RWPE2 (cell line): ENCODE measurements at regions not wholly inside any gene's neighbourhood (a gene's known extent, or its start where the extent isn't known, plus 50 kb on each side); places are given as distances from the start of the nearest gene placed in this dataset.

ENCODE experiments used
- ATAC-seq: fragments of 200-7000 bp; cut with Tn5 transposase; 3 replicates; pipeline ENCODE4 v1.9.1; 2021; ENCODE audit warnings: low read depth
- DNase-seq: peaks from one replicate; pipeline ENCODE4 v3.0.0-alpha.2; 2020; ENCODE audit warnings: low spot score
- H3K27ac ChIP-seq: fragments of 450-650 bp; 2 replicates; pipeline ENCODE4 v1.5.1; 2017; ENCODE audit warnings: mild to moderate bottlenecking; ENCODE audit not compliant: poor library complexity, severe bottlenecking
- H3K27me3 ChIP-seq: fragments of 250-450 bp; sonication (Bioruptor Pico); 2 replicates; pipeline ENCODE4 v1.5.1; 2021; ENCODE audit warnings: mild to moderate bottlenecking, moderate library complexity; ENCODE audit not compliant: insufficient read depth, poor library complexity, severe bottlenecking
- H3K36me3 ChIP-seq: fragments of 250-450 bp; sonication (Bioruptor Pico); 2 replicates; pipeline ENCODE4 v1.5.1; 2020; ENCODE audit warnings: low read depth, mild to moderate bottlenecking, moderate library complexity
- H3K4me1 ChIP-seq: fragments of 250-450 bp; sonication (Bioruptor Pico); 2 replicates; pipeline ENCODE4 v1.5.1; 2021; ENCODE audit warnings: mild to moderate bottlenecking, moderate library complexity; ENCODE audit not compliant: insufficient read depth, poor library complexity, severe bottlenecking
- H3K4me3 ChIP-seq: fragments of 250-450 bp; sonication (Bioruptor Pico); 2 replicates; pipeline ENCODE4 v1.5.1; 2021; ENCODE audit warnings: mild to moderate bottlenecking, moderate library complexity; ENCODE audit not compliant: severe bottlenecking
- H3K9me3 ChIP-seq: fragments of 250-450 bp; sonication (Bioruptor Pico); 2 replicates; pipeline ENCODE4 v1.5.1; 2021; ENCODE audit warnings: mild to moderate bottlenecking, moderate library complexity; ENCODE audit not compliant: severe bottlenecking
- TF ChIP-seq, protein P1 (sequence below): fragments of 450-650 bp; IDR thresholded peaks from one replicate; pipeline ENCODE4 v1.5.1; 2017; ENCODE audit warnings: mild to moderate bottlenecking, moderate library complexity; ENCODE audit not compliant: poor library complexity, severe bottlenecking

DNA sequence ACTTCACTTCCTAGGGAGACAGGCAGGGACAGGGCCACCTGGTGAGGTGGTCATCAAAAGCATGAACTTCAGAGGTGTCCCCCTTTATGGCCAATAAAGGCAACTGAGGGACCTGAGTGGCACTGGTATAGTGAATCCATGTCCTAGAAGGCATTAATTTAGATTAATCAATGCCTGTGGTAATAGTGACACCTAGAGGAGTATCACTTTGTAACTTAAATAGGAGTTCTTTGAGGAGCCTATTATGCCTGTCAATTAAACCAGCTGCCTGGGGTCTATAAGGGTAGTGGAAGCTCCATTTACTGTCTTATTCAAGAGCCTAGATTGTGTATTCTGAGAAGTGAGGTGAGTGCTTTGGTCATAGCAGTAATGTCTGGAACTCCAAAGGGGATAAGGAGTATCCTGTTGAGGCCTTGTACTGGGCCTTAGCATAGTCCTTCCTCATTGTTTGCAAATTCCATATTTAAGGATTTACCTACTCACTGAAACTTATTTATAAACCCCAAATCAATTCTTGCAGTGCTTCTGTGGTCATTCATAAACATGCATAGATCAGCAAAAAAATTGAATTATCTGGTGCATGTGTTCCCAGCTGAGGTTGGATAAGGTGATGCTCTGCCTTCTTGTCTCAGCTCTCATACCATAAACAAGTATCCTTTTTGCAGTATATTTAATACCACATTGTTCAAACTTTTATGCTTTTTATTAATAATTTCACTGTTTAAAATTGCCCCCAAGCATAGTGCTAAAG is 213.8 kb upstream of the RADX start:
- DNase-seq (no peak), ATAC-seq (no peak)
- Histone ChIP-seq H3K4me1 (no peaks in the 10 kb centered on the region), H3K4me3 (no peak overlapping the region), H3K27me3 (no peaks in the 10 kb centered on the region), H3K36me3 (no peaks in the 10 kb centered on the region), H3K27ac (no peak overlapping the region), H3K9me3 (no peaks in the 10 kb centered on the region)
- TF ChIP-seq, protein P1, sequence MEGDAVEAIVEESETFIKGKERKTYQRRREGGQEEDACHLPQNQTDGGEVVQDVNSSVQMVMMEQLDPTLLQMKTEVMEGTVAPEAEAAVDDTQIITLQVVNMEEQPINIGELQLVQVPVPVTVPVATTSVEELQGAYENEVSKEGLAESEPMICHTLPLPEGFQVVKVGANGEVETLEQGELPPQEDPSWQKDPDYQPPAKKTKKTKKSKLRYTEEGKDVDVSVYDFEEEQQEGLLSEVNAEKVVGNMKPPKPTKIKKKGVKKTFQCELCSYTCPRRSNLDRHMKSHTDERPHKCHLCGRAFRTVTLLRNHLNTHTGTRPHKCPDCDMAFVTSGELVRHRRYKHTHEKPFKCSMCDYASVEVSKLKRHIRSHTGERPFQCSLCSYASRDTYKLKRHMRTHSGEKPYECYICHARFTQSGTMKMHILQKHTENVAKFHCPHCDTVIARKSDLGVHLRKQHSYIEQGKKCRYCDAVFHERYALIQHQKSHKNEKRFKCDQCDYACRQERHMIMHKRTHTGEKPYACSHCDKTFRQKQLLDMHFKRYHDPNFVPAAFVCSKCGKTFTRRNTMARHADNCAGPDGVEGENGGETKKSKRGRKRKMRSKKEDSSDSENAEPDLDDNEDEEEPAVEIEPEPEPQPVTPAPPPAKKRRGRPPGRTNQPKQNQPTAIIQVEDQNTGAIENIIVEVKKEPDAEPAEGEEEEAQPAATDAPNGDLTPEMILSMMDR = peak; percentile 31

DNA sequence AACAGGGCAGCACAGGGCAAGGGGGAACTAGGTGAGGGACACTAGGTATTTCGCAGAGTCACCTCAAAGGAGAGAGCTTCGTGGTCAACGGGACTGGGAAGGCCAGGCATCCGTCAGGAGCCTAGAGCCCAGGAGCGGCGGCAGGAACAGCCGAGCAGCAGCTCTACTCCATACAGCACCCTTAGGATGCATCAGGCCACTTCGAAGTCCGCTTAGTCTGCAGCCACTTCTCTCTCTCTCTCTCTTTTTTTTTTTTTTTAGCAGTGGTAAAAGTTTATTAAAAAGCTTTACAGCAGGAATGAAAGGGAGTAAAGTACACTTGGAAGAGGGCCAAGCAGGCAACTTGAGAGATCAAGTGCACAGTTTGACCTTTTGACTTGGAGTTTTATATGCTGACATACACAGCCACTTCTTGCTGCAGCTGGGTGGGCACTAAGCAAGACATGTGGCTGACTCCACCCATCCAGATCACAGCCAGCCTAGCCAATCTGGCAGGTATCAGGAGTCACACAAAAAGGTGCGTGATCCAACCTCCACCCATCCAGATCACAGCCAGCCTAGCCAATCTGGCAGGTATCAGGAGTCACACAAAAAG is 209.7 kb upstream of the RADX start:
- no peak for ATAC-seq
- Histone ChIP-seq H3K36me3 (no peaks in the 10 kb centered on the region), H3K4me3 (no peak overlapping the region), H3K27me3 (no peaks in the 10 kb centered on the region), H3K4me1 (no peaks in the 10 kb centered on the region), H3K9me3 (no peaks in the 10 kb centered on the region), H3K27ac (no peak overlapping the region)
- TF ChIP-seq, protein P1 = no peak
- no peak for DNase-seq

DNA sequence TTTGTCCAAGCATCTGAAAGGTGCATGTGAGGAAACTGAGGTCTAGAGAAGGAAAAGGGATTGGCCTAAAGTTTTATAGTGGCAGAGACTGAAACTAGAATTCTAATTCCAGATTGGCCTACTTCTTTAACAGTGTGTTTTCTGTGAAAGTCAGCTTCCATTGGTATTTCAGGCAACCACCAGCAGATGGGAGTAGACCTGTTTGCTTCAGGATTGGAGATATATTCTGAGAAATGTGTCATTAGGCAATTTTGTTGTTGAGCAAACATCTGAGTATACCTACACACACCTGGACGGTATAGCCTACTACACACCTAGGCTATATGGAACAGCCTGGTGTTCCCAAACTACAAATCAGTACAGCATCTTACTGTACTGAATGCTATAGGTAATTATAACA is 207.3 kb upstream of the RADX start:
- Histone ChIP-seq H3K36me3 (no peaks in the 10 kb centered on the region), H3K4me3 (no peak overlapping the region), H3K27ac (no peak overlapping the region), H3K9me3 (no peaks in the 10 kb centered on the region), H3K27me3 (no peaks in the 10 kb centered on the region), H3K4me1 (no peaks in the 10 kb centered on the region)
- DNase-seq (no peak), ATAC-seq (no peak)
- TF ChIP-seq, protein P1 = peak; percentile 31

DNA sequence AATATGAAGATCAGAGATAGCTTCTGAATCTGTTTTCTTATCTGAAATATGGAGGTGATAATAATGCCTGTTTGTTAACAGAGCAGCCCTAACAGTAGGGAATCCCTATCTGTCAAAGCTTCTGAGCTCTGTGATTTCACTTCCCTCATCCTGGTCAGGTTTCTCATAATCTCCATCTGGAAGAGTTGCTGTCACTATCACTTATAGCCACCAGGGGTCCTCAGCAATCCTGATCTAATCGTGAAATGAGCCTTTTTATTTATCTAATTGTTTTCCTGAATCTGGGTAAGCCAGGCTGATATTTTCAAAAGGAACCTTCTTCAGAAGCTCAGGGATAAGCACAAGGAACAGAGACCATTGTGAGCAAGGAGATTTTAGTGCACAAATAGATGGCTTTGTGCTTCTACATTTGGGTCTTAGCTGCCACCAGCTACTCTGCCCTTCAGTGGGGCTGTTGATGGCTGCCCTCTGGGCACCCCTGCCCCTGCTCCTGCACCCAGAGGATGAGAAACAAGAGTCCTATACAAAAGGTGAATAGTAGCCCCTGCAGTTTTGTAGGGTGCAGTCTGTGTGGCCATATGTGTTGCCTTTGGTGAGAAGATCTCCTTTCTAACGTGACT is 196.4 kb upstream of the RADX start:
- DNase-seq (no peak), ATAC-seq (no peak)
- Histone ChIP-seq H3K27me3 (no peaks in the 10 kb centered on the region), H3K36me3 (no peaks in the 10 kb centered on the region), H3K9me3 (no peaks in the 10 kb centered on the region), H3K4me3 (no peak overlapping the region), H3K4me1 (no peaks in the 10 kb centered on the region), H3K27ac (no peak overlapping the region)
- TF ChIP-seq, protein P1 = peak; percentile 51
